Activated CD4-positive, alpha-beta T cell treated with anti-CD3 and anti-CD28 coated beads, Interleukin-2, Interleukin-4, amounts not matched to agents 100 ng/mL and 50 ng/mL, durations not matched to agents 16 hours and 8 hours (primary cell): ENCODE measurements at regions not wholly inside any gene's neighbourhood (a gene's known extent, or its start where the extent isn't known, plus 50 kb on each side); places are given as distances from the start of the nearest gene placed in this dataset.

ENCODE experiments used
- DNase-seq: peaks from one replicate; pipeline ENCODE4 v3.0.0-alpha.2; 2020; ENCODE audit warnings: low spot score

DNA sequence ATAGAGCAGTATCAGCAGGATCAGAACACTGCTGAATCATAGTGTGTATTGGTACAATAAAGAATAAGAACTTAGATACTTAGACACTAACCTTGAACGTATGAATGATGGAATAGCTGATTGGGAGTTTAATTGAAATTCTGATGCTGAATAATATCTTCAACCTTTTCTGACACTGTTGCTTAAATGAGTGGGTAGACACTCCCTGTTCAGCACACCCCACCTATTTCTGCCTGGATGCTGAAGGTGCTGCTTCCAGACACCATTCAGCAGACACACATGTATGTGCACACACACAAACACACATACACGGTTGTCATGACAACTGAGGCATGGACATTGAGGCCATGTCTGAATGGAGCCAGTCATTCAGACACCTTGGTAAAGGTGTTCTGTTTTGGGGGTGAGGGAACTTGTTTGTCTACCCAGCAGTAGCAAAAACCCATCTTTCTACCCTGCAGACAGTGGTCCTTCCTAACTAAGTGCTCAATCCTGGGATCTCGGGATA, 54.3 kb downstream of the TMEM215 start:
- DNase-seq, result no peak

DNA sequence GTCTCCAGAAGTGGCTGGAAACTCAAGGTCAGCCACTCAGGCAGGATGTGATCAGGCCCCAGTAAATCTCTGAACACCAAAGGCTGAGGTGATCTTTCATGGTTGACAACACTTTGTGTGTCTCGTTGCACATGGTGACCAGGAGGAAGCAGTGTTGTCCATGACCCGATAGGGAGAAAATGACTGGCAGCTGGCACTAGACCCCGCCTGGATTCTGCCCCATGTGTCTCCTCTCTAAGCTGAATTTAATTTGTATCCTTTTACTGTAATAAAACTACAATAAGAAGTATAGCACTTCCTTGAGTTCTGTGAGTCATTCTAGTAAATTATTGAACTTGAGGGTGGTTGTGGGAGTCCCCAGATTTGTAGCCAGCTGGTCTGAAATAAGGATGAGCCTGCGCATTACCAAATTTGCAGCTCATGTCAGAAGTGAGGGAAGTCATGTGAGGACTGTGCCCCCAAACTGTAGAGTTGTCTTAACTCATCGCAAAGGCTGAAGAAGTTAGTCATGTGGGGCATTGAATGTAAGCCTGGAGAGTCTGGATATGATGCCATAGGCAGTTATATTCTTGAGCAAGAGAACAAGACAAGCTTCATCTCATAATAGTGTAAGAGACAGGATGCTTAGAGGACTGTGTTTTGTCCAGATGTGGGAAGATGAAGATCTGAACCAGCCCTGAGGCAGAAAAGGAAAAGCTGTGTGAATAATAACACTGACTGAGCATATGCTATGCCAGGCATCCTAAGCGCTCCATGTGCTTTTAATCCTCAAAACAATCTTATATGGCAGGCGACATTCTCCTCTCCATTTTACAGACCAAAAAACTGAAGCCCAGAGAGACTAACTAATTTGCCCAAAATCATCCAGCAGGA, 55.9 kb downstream of the TMEM215 start:
- DNase-seq, result no peak

DNA sequence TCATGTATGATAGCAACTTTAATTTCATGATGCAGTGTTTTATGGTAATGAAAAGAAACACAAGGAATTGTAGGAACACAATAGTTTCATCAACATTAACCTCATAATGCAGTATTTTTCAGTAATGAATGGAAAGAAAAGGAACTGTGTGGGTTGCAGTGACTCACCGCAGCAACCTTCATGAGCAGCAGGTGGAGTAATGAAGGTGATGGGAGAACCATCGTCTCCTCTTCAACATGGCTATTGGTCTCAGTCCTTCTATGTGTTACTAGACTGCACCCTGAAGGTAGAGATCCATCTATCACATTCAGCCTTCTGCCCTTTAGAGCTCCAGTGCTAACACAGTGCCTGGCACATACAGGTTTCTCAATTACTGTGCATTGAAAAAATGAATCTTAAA, 58.0 kb downstream of the TMEM215 start:
- DNase-seq, result no peak

DNA sequence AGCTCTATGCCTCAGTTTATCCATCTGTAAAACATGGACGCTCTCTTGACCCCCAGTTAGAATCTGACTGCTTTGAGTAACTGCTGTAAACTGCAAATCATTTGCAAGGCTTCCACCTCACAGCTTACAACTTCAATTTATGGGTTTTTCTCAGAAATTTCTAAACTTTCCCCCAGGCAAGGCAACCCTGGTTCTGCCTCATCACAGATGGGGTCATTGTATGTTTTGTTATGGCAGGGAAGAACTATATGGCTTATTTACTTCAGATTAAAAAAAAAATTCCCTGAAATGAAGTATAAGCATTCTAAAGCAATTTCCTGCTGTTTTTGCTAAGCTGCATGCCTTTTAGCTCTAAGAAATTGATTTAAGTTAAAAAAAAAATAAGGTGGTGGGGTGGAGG, 60.0 kb downstream of the TMEM215 start:
- DNase-seq, result no peak

DNA sequence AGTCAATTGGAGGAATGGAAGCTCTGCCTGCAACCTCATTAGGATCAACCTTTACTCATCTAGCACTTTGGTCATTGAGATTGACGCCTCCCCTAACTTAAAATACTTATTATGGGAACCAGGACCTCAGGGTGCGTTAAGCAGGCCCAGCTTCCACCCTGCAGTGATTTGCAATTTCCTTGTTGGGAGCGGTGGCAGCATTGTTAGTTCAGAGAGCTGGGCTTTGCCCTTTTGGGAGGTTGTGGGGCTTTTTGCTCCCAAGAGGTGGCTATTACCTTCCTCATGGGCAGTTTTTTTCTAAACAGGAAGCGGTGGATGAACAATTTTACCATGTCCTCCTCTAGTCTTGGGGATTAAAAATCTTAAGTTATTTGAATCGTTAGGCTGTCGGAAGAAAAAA, 60.9 kb downstream of the TMEM215 start:
- DNase-seq, result no peak

GRCh38 chr9:32854271-32854670, 70.9 kb downstream of the TMEM215 start:
- DNase-seq, result no peak

- no peak for DNase-seq
These were observed 72.4 kb downstream of the TMEM215 start for GRCh38 chr9:32855752-32856151.

GRCh38 chr9:32863291-32863690, 80.0 kb downstream of the TMEM215 start:
- DNase-seq, result no peak

DNA sequence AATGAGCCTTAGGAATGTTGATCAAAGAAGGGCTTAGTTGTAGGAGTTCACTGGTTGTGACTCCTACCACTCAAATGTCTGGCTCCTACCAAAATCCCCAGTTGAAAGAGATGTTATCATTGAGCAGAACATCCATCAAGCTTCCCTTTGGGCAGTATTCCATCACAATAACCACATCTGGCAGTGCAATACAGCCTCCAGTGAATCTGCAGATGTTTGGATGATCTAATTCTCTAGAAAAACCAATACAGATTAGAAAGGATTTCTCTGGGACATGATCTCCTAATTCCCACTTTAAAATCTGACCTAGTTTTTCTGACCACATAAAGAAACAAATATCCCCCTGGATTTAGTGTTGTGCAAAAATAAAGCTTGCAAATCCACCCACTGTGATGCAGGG, 81.6 kb downstream of the TMEM215 start:
- no peak for DNase-seq

- DNase-seq, result no peak
These were observed 82.9 kb downstream of the TMEM215 start for GRCh38 chr9:32866273-32866672.

DNA sequence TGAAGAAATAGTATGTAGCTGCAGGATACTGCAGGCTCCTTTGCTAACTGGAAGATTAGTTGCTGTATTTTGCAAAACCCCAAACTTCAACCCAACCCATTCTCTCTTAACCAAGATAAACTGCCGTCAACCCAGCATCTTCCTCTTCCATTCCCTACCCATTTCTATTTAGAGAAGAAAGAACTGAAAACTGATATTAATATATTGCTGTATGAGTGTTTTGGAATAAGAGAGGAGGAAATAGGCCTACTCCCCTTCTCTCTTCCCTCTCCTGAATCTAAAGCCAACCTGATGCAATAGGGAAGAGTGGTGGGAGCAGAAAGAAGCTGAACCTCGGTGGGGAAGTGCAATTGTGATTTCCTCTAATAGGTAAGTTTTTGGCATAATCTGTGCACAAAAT, 83.7 kb downstream of the TMEM215 start:
- no peak for DNase-seq

GRCh38 chr9:32867601-32868204, 84.4 kb downstream of the TMEM215 start:
- DNase-seq, result no peak

GRCh38 chr9:32869404-32869803, 86.1 kb downstream of the TMEM215 start:
- DNase-seq, result no peak

DNA sequence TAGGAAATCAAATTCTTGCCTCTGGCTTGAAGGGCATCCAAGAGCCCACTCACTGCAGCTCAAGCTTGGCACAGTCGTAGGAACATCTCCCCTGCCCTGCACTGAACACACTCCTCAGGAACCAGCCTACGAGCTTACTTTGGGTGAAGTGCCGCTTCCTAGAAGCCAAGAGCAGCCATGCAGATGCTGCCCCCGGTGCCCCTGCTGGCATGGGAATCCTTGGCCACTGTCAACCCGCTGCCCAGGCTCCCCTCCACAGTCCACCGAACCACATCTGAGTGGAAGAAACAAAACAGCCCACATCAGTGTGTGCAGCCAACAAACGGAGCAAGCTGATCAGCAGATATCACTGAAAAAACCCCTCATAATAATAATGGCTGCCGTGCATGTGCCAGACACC, 89.8 kb downstream of the TMEM215 start:
- no peak for DNase-seq

- no peak for DNase-seq
These were observed 90.2 kb downstream of the TMEM215 start for GRCh38 chr9:32873553-32873952.

DNA sequence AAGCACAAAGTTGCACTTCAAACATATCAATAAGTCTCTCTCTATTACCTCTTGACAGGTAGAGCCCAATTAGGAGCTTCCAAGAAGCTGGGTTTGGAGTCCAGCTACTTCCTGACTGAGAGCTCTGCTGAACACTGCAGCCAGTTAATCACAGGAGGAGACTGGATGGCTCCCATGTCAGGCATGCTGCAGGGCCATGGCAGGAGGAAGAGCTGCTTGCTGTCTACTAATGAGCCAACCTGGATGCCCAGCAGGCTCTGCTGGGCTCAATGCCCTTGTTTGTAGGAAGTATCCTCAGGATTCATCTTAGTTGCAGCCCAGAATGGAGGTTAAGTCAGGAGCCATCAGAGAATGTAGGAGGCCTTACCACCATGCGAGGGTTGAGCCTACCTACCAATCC, 91.9 kb downstream of the TMEM215 start:
- DNase-seq, result no peak

DNA sequence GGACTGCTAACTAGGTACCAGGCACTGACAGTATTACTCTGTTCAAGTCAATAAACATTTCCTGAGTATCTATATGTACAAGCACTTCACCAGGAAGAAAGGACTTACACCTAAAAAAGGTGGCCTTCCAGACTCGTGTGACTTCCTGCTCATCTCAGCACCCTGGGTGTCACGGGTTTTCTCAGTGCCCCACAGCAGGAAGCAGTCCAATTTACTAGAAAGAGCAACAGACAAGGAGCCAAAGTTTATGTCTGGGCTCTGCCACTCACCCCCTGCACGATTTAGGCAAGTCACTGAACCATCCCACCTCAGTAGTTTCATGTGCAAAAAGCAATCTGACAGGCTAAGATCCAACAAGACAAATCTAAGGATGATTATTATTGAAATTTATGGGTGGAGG, 92.4 kb downstream of the TMEM215 start:
- no peak for DNase-seq

GRCh38 chr9:32877103-32877502, 93.8 kb downstream of the TMEM215 start:
- DNase-seq, result no peak

DNA sequence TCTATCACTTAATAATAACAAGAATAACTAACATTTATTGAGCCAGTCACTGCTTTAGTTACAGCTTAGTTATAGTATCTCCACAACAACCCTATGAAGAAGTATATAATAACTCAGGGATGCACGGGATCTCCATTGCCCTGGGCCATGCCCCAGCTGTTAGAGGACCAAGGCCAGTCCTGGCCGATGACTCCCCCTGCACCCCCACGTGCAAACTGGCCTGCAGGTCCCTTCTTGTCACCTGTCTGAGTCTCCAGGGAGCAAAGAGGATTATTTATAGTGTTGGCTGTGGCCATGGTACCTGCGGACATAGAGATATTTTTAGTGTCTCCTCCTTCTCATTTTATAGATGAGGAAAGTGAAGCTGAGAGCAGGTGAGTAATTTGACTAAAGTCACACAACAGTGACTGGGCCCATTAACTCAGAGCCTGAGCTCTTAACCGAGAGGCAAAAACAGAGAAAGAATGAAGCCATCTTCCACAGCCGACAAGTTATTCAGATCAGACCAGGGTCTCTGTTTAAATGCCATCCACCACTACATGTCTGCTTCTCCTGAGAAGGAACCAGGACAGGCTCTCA, 94.4 kb downstream of the TMEM215 start:
- no peak for DNase-seq

GRCh38 chr9:32879335-32879734, 96.0 kb downstream of the TMEM215 start:
- DNase-seq, result no peak

- no peak for DNase-seq
These were observed 98.6 kb downstream of the TMEM215 start for GRCh38 chr9:32881948-32882347.

- no peak for DNase-seq
These were observed 99.4 kb downstream of the TMEM215 start for GRCh38 chr9:32882705-32883104.

GRCh38 chr9:32884482-32884881, 101.1 kb downstream of the TMEM215 start:
- DNase-seq, result no peak
